HG03439 (cell line): ENCODE measurements at regions not wholly inside any gene's neighbourhood (a gene's known extent, or its start where the extent isn't known, plus 50 kb on each side); places are given as distances from the start of the nearest gene placed in this dataset.
"Not testable (repeated sequence)": the region's sequence is repeated elsewhere in the genome, so short reads cannot be mapped to it uniquely, and the experiment has no call there.

Experiments used
- ATAC-seq: cut with Tn5 transposase; IDR thresholded peaks from one replicate; pipeline ENCODE4 v1.9.1; 2021; ENCODE audit warnings: mild to moderate bottlenecking, moderate library complexity; ENCODE audit not compliant: unreplicated experiment

DNA sequence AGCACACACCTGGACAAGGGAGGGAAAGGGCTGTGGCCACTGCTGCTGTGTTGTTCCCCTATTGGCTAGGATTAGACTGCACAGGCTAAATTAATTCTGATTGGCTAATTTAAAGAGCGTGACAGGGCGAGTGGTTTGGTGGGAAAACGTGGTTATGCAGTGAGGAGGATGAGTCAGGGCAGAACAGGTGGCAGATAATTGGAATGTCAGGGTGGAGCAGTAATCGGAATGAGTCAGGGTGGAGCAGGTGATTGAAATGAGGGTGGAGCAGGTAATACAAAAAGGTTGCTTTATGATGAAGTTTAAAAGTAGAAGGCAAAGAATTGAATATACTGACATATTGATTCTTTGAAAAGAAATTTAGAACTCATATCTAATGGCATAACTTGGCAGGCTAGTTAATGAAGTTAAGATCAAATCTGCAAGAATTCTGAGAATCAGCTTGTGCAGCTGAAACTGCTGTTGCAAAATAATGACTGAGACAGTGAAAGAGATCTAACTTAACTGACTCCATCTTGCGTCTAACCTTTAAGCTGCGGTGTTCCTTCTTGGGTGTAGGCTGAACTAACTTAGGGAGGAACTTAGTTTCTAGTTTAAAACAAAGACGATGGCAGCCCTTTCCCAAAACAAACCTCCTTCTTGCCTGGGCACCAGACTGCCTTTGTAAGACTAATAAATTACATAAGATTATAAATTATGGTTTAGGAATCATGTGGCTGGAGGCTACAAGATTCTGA is 174.3 kb downstream of the UTP18 start:
- ATAC-seq, result no peak

DNA sequence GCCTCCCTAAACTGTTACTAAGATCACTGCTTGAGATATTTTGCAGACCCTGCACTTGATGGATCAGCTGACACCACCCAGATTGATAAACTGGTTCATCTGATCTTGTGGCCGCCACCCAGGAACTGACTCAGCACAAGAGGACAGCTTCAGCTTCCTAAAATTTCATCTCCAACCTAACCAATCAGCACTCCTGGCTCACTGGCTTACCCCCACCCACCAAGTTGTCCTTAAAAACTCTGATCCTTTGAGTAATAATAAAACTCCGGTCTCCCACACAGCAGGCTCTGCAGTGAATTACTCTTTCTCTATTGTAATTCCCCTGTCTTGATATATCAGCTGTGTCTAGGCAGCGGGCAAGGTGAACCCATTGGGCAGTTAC is 174.8 kb downstream of the UTP18 start:
- no peak for ATAC-seq

- no peak for ATAC-seq
Measured at GRCh38 chr17:51435641-51436091, 175.3 kb downstream of the UTP18 start.

DNA sequence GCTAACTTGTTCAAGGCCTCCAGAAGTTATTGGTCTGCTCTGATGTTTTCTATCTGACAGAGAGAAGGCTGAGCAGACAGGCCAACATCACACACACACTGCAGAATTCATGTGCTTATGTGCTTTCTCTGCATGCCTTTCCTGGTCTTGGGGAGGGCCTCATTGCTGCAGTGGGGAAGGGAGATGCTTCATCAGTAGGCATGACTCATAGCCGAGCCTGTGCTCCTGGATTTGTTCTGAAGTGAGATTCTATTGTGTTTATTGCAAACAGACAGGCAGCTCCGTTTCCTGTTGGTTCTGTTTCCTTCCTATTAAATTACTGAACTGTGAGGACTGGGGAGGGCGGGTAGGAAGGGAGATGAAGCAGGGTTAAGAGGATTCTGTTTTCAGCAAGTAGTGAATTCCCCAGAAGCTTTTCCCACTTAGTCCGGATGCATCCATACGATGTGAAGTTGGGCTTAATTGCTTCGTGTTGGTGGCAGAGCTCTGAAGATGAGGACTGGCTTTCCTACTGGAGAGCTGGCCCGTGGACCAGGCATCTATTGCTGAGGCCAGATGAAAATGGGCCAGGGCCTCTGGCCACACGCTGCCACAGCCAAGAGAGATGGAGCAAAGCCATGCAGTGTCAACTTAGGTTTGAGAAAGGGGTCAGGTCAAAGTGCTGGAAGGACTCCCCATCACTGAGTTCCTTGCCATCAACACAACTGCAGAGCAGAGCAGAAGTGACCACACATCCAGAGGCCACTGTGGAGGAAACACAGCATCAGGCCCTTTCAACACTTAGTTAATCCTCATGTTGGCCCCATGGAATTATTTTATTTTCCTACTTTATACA is 179.3 kb downstream of the UTP18 start:
- no peak for ATAC-seq

DNA sequence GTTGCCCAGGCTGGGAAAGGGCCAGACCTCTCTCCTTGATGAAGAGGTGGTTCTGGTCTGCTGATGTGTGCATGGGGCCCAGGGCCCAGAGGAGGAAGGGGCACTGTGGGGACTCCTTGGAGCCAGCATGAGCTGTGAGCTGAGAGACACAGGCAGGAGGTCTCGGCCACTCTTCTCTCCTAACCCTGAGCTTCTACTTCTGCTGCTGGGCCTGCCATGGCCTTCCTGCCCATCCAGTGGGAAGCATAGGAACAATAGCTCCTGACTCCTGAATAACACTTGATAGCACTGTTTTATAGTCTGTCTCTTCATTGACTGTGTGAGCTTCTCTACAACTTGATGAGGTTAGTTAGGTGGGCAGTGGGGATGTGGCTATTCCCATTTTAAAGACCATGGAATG is 181.1 kb downstream of the UTP18 start:
- ATAC-seq, result no peak

DNA sequence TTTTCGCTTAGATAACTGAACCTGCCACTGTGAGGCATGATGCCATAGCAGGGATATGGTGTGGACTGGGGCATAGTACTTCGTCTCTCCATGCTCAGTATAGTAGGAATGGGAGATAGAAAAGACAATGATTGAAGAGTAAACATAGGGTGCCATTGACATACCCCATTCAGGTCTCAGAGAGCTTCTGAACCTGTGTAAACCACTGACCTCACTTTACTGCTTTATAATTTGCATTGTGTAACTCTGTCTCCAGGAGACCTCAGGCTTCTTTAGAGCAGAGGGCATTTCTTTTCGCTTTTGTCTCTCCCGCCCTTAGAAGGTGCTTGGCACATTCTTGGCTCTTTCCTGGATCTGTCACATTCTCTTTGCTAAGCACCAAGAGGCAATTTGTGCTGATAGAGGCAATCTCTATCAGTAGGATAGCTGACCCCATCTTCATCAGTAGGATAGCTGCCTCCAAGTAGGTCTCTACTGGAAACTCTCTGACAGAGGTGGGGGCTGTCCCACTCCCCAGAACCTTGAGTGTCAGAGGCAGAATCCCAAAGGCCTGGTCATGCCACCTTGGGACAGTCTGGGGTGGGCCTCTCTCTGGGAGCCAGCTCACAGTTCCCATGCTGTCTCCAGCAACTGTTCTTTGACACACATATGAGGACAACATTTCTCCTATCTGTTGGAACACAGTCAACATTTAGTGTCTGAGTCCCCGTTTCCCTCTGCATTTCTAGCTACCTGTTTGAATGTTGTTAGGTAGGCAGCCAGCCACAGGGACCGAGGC is 181.9 kb downstream of the UTP18 start:
- no peak for ATAC-seq

DNA sequence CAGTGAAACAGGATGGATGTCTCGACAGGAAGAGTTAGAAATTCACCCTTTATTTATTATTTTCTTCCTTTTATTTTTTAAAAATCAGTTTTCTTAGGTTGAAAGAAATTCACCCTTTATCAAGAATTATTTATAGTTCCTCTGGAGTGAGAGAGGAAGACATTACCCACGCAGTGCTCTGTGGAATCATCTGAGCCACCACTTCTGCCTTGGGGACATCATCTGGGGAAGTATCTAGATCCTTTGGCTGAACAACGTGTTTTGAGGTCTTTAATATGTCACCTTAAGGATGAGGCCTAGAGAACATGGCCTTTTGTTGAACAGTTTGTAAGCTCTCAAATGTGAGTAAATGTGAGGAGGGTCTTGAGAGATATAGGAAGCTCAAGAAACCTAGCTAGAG is 183.3 kb downstream of the UTP18 start:
- ATAC-seq, result no peak

DNA sequence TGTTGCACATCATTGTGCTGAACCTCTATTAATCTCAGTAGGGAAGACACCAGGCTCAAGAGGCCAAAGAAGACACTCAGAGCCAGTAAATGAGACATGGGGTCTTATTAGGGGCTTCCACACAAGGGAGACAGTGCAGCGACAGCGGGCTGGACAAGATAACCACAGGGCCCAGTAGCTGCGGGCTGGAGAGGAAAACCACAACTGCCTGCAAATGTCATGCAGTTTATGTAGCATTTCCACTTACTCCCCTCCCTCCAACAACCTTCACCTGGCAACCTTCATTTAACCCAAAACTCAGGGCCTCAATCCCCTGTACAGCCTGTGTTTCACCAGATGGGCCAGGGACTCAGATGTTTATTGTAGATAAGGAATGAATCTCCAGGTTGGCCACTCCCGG is 185.6 kb downstream of the UTP18 start:
- no peak for ATAC-seq

GRCh38 chr17:51454456-51454978 is 194.2 kb downstream of the UTP18 start:
- ATAC-seq, result no peak

GRCh38 chr17:51455211-51455610 is 194.9 kb downstream of the UTP18 start:
- no peak for ATAC-seq

DNA sequence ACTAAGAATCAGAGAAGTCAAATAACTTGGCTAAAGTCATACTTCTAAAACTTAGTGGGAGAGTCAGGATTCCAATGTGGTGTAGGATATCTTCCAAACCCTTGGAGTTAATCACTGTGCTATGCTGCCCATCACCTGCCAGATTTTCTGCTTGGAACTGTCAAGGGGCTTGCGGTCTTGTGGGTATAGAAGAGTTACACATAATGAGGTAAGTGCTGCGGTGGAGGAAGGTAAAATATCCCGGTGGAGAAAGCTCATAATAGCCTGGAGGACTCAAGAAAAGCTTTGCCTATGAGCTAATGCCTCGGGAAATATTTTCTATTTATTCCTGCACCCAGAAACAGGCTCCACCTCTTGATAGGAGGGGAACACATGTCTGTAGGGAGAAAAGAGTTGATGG is 195.6 kb downstream of the UTP18 start:
- no peak for ATAC-seq

GRCh38 chr17:51456942-51457341 is 196.6 kb downstream of the UTP18 start:
- ATAC-seq, result no peak

DNA sequence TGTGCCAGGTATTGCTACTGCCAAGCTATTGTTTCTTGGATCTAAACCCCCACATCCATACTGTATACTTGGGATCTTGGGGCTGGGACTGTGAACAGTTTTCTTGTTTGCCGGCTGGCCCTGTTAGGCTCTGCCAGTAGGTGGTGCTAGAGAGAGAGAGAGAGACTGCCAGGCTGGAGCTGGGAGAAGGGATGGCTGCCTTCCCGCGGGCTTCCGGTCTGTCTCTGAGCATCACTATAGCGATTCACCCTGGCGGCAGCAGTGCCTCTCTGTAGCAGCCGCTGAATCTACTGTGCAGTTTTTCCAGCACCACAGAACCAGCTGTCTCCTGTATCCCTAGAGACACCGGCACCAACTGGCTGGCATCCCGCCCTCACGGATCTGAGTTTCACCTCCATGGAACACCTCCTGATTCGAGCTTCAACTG is 201.2 kb downstream of the UTP18 start:
- peak; percentile 70 for ATAC-seq

DNA sequence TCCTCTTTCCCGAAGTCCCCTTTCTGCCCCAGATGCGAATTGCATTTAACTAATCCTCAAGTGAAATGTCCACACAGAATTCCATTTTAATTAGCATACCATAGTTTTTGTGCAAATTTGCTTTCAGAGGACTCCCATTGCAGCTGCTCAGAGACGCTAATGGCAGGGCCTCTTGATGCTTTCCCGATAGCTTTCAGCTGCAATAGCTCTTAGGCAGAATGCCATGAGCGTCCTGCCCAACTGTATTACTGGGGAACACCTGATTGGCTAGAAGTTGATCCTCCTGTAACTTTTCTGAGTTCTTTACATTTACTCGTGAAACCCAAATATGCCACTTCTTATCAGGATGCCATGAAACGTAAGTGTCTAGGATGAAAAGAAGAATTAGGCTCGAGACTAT is 203.0 kb downstream of the UTP18 start:
- ATAC-seq, result no peak

DNA sequence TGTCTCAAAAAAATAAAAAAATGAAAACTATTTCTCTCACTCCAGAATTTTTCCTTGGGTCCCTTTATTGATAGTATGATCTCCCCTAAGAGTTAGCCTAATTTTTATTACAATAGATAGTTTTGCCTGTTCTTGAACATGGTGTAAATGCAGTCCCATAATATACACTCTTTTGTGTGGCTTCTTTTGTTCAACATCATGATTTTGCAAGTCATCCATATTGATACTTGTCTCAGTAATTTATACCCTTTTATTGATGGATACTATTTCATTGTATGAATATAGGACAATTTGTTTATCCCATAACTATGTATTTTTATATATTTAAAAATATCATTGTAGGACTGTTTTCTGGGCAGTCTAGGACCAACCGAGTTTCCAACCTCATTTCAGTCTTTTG is 207.0 kb downstream of the UTP18 start:
- no peak for ATAC-seq

- ATAC-seq, result no peak
Measured at GRCh38 chr17:51472670-51473205, 212.4 kb downstream of the UTP18 start.

DNA sequence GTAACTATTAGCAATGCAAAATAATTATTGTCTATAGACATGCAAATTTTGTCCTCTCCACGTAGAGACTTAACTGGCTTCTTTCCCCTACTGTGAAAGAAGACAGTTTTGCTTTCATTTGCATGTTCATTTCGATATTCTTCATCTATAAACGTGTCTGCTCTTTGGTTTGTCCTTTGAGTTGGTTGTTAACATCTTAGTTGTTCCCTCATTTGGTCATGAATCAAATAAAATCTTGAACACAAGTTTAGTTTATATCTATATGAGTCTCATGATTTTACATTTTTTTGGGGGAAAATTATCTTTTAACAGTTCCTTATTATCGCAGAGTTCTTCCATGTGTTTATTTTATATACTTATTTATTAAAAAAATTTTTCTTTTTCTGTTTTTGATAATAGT is 214.4 kb downstream of the UTP18 start:
- ATAC-seq, result no peak

GRCh38 chr17:51475730-51476129 is 215.4 kb downstream of the UTP18 start:
- ATAC-seq, result no peak

GRCh38 chr17:51479303-51479702 is 219.0 kb downstream of the UTP18 start:
- ATAC-seq, result no peak

GRCh38 chr17:51481370-51481769 is 221.0 kb downstream of the UTP18 start:
- no peak for ATAC-seq

DNA sequence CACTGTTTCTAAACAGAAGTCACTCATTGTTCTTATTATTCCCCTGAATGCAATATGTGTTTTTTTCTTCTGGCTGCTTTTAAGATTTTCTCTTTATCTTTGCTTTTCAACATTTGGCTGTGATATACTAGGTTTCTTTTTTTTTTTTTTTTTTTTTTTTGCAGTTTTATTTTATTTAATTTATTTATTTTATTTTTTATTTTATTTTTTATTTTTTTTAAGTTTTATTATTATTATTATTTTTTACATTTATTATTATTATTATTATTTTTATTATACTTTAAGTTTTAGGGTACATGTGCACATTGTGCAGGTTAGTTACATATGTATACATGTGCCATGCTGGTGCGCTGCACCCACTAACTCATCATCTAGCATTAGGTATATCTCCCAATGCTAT is 221.9 kb downstream of the UTP18 start:
- ATAC-seq, result not testable (repeated sequence)
